ENCODE measurements at regions not wholly inside any gene's neighbourhood (a gene's known extent, or its start where the extent isn't known, plus 50 kb on each side); places are given as distances from the start of the nearest gene placed in this dataset.
"Not testable (repeated sequence)": the region's sequence is repeated elsewhere in the genome, so short reads cannot be mapped to it uniquely, and the experiment has no call there.

- DNase-seq (ENCODE audit: low read depth): no peak
- TF ChIP-seq, protein P1, sequence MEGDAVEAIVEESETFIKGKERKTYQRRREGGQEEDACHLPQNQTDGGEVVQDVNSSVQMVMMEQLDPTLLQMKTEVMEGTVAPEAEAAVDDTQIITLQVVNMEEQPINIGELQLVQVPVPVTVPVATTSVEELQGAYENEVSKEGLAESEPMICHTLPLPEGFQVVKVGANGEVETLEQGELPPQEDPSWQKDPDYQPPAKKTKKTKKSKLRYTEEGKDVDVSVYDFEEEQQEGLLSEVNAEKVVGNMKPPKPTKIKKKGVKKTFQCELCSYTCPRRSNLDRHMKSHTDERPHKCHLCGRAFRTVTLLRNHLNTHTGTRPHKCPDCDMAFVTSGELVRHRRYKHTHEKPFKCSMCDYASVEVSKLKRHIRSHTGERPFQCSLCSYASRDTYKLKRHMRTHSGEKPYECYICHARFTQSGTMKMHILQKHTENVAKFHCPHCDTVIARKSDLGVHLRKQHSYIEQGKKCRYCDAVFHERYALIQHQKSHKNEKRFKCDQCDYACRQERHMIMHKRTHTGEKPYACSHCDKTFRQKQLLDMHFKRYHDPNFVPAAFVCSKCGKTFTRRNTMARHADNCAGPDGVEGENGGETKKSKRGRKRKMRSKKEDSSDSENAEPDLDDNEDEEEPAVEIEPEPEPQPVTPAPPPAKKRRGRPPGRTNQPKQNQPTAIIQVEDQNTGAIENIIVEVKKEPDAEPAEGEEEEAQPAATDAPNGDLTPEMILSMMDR (IDR thresholded peaks at IDR 0.05; ENCODE audit: control insufficient read depth, extremely low read depth, insufficient read depth): no peak
- H3K4me3 ChIP-seq (ENCODE audit: low read depth, low read length): no peak overlapping the region
Observed at GRCh38 chr6:140344142-140344913, 969.9 kb upstream of the CITED2 start.

DNA sequence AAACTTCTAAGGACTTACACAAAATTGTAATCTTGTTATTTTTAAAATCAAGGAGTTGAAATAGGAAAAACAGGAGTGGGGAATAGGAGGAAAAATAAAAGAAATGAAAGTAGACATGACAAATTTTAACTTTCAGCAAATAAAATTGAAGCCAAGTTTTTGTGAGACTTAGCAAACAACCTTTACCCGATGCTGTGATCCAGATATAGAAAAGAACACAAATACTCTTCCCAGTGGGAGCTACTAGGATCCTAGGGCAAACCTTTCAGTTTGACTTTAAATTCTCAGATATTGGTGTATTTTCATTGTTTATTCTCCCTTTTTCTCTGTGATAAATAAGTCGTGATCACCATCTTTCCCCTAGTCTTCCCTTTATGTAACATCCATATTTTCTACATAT, 968.7 kb upstream of the CITED2 start:
- no peak overlapping the region for H3K4me3 ChIP-seq (ENCODE audit: low read depth, low read length)
- DNase-seq (ENCODE audit: low read depth): no peak
- TF ChIP-seq, protein P1 (IDR thresholded peaks at IDR 0.05; ENCODE audit: control insufficient read depth, extremely low read depth, insufficient read depth): no peak

GRCh38 chr6:140341272-140341671, 966.8 kb upstream of the CITED2 start:
- DNase-seq (ENCODE audit: low read depth): no peak
- TF ChIP-seq, protein P1 (IDR thresholded peaks at IDR 0.05; ENCODE audit: control insufficient read depth, extremely low read depth, insufficient read depth): no peak
- H3K4me3 ChIP-seq (ENCODE audit: low read depth, low read length): no peak overlapping the region

GRCh38 chr6:140340795-140341194, 966.3 kb upstream of the CITED2 start:
- no peak for DNase-seq (ENCODE audit: low read depth)
- TF ChIP-seq, protein P1 (IDR thresholded peaks at IDR 0.05; ENCODE audit: control insufficient read depth, extremely low read depth, insufficient read depth): no peak
- no peak overlapping the region for H3K4me3 ChIP-seq (ENCODE audit: low read depth, low read length)

DNA sequence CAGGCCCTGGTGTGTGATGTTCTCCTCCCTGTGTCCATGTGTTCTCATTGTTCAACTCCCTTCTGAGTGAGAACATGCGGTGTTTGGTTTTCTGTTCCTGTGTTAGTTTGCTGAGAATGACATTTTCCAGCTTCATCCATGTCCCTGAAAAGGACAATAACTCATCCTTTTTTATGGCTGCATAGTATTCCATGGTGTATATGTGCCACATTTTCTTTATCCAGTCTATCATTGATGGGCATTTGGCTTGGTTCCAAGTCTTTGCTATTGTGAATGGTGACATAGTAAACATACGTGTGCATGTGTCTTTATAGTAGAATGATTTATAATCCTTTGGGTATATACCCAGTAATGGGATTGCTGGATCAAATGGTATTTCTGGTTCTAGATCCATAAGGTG, 964.6 kb upstream of the CITED2 start:
- DNase-seq (ENCODE audit: low read depth): not testable (repeated sequence)

GRCh38 chr6:140321891-140322290, 947.4 kb upstream of the CITED2 start:
- DNase-seq (ENCODE audit: low read depth): no peak
- no peak overlapping the region for H3K4me3 ChIP-seq (ENCODE audit: low read depth, low read length)
- TF ChIP-seq, protein P1 (IDR thresholded peaks at IDR 0.05; ENCODE audit: control insufficient read depth, extremely low read depth, insufficient read depth): no peak

More for the DNA sequence above, 964.6 kb upstream of the CITED2 start:
- H3K4me3 ChIP-seq (ENCODE audit: low read depth, low read length): not testable (repeated sequence)

GRCh38 chr6:140320081-140321080, 945.9 kb upstream of the CITED2 start:
- TF ChIP-seq, protein P1 (IDR thresholded peaks at IDR 0.05; ENCODE audit: control insufficient read depth, extremely low read depth, insufficient read depth): no peak
- DNase-seq (ENCODE audit: low read depth): peak; percentile 23
- no peak overlapping the region for H3K4me3 ChIP-seq (ENCODE audit: low read depth, low read length)
